RPMI7951 (cell line): ENCODE measurements at regions not wholly inside any gene's neighbourhood (a gene's known extent, or its start where the extent isn't known, plus 50 kb on each side); places are given as distances from the start of the nearest gene placed in this dataset.

Experiments
- DNase-seq: peaks from one replicate; pipeline ENCODE4 v3.0.0-alpha.2; 2012; ENCODE audit warnings: low read depth

GRCh38 chr5:143561219-143561618 is 157.7 kb upstream of the NR3C1 start:
- DNase-seq = no peak

- DNase-seq = no peak
These were observed 156.9 kb upstream of the NR3C1 start for GRCh38 chr5:143560378-143560777.

GRCh38 chr5:143559586-143560109 is 156.2 kb upstream of the NR3C1 start:
- no peak for DNase-seq

GRCh38 chr5:143558048-143558447 is 154.6 kb upstream of the NR3C1 start:
- no peak for DNase-seq

- peak; percentile 19 for DNase-seq
These were observed 153.8 kb upstream of the NR3C1 start for GRCh38 chr5:143557061-143557818.

GRCh38 chr5:143554918-143555477 is 151.5 kb upstream of the NR3C1 start:
- DNase-seq = peak; percentile 10

- DNase-seq = peak; percentile 96
These were observed 150.8 kb upstream of the NR3C1 start for GRCh38 chr5:143554187-143554717.

- DNase-seq = no peak
These were observed 149.2 kb upstream of the NR3C1 start for GRCh38 chr5:143552680-143553079.

GRCh38 chr5:143551820-143552251 is 148.3 kb upstream of the NR3C1 start:
- no peak for DNase-seq

- DNase-seq = no peak
These were observed 147.6 kb upstream of the NR3C1 start for GRCh38 chr5:143550986-143551630.

GRCh38 chr5:143547342-143547741 is 143.9 kb upstream of the NR3C1 start:
- DNase-seq = no peak

GRCh38 chr5:143546394-143546793 is 142.9 kb upstream of the NR3C1 start:
- DNase-seq = no peak

GRCh38 chr5:143544606-143545005 is 141.1 kb upstream of the NR3C1 start:
- no peak for DNase-seq

GRCh38 chr5:143543358-143544255 is 140.1 kb upstream of the NR3C1 start:
- peak; percentile 60 for DNase-seq

- no peak for DNase-seq
These were observed 139.3 kb upstream of the NR3C1 start for GRCh38 chr5:143542798-143543144.

- no peak for DNase-seq
These were observed 138.7 kb upstream of the NR3C1 start for GRCh38 chr5:143541943-143542797.

- DNase-seq = no peak
These were observed 136.3 kb upstream of the NR3C1 start for GRCh38 chr5:143539742-143540141.

GRCh38 chr5:143537056-143537455 is 133.6 kb upstream of the NR3C1 start:
- DNase-seq = no peak

GRCh38 chr5:143536364-143536763 is 132.9 kb upstream of the NR3C1 start:
- peak; percentile 89 for DNase-seq

GRCh38 chr5:143534761-143535154 is 131.3 kb upstream of the NR3C1 start:
- no peak for DNase-seq
